ENCODE measurements at regions not wholly inside any gene's neighbourhood (a gene's known extent, or its start where the extent isn't known, plus 50 kb on each side); places are given as distances from the start of the nearest gene placed in this dataset.
A peak's percentile ranks its signal among the peaks of the same experiment; 100 is the strongest.

- Histone ChIP-seq H3K27me3 (no peaks in the 10 kb centered on the region), H3K9me3 (no peaks in the 10 kb centered on the region), H3K36me3 (no peaks in the 10 kb centered on the region), H3K4me3 (ENCODE audit: low read depth, low read length) (peak overlapping the region; percentile 50), H3K4me1 (peaks cover under 1% of the 10 kb centered on the region; the same call in 1 of the 2 replicates)
- TF ChIP-seq, protein P1, sequence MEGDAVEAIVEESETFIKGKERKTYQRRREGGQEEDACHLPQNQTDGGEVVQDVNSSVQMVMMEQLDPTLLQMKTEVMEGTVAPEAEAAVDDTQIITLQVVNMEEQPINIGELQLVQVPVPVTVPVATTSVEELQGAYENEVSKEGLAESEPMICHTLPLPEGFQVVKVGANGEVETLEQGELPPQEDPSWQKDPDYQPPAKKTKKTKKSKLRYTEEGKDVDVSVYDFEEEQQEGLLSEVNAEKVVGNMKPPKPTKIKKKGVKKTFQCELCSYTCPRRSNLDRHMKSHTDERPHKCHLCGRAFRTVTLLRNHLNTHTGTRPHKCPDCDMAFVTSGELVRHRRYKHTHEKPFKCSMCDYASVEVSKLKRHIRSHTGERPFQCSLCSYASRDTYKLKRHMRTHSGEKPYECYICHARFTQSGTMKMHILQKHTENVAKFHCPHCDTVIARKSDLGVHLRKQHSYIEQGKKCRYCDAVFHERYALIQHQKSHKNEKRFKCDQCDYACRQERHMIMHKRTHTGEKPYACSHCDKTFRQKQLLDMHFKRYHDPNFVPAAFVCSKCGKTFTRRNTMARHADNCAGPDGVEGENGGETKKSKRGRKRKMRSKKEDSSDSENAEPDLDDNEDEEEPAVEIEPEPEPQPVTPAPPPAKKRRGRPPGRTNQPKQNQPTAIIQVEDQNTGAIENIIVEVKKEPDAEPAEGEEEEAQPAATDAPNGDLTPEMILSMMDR (IDR thresholded peaks at IDR 0.05; ENCODE audit: low read depth, low read length) = peak; percentile 93
- peak; percentile 83 for DNase-seq
Observed at GRCh38 chr4:189202182-189202868, 738.3 kb upstream of the FRG1 start.

- no peaks in the 10 kb centered on the region for H3K9me3 ChIP-seq
- peaks cover 4% of the 10 kb centered on the region; the same call in 1 of the 2 replicates for H3K4me1 ChIP-seq
- DNase-seq = no peak
- H3K27me3 ChIP-seq = no peaks in the 10 kb centered on the region
- H3K4me3 ChIP-seq (ENCODE audit: low read depth, low read length) = no peak overlapping the region
- TF ChIP-seq, protein P1 (IDR thresholded peaks at IDR 0.05; ENCODE audit: low read depth, low read length) = no peak
- no peaks in the 10 kb centered on the region for H3K36me3 ChIP-seq
Observed at GRCh38 chr4:189202869-189203271, 737.8 kb upstream of the FRG1 start.

DNA sequence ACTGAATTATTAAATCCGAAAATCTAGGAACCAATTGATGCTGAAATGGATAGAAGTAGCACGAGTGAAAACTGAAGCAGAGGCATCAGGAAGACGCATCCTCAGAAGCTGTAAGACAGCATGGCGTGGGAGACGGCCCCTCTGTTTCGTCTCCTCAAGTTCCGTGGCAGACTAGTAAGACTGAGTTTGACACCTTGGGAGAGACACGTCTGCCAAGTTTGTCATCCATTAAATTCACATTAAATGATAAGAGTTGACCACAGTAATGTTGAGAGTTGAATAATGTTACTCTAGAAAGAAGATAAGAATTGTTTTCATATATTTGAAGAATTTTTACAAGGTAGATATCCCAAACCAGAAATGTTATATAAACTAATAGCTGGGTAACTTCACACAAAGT is 736.1 kb upstream of the FRG1 start:
- no peaks in the 10 kb centered on the region for H3K9me3 ChIP-seq
- H3K4me1 ChIP-seq = peaks cover 4% of the 10 kb centered on the region; the same call in 1 of the 2 replicates
- no peaks in the 10 kb centered on the region for H3K36me3 ChIP-seq
- no peak for DNase-seq
- TF ChIP-seq, protein P1 (IDR thresholded peaks at IDR 0.05; ENCODE audit: low read depth, low read length) = no peak
- no peak overlapping the region for H3K4me3 ChIP-seq (ENCODE audit: low read depth, low read length)
- no peaks in the 10 kb centered on the region for H3K27me3 ChIP-seq

DNA sequence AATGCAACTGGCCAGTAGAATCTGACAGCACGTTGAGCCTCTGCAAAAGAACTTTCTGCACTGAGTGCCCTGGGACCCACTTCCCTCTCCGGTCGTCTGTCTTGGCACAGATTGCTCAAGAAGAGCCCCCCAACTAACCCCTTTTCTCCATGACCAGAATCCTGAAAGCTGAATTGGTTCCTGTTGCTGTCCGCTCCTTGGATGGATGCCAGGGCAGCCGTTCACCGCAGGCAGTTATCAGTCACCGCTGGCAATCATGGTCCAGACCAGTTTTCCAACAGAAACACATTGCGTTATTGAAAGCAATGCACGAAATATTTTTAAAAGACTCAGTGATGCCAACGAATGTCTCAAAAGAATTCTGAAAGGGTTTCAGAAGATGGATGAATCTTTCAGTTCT is 733.7 kb upstream of the FRG1 start:
- peak overlapping the region; percentile 43 for H3K4me3 ChIP-seq (ENCODE audit: low read depth, low read length)
- H3K27me3 ChIP-seq = no peaks in the 10 kb centered on the region
- TF ChIP-seq, protein P1 (IDR thresholded peaks at IDR 0.05; ENCODE audit: low read depth, low read length) = no peak
- H3K36me3 ChIP-seq = no peaks in the 10 kb centered on the region
- peaks cover 4% of the 10 kb centered on the region; the same call in 1 of the 2 replicates for H3K4me1 ChIP-seq
- H3K9me3 ChIP-seq = no peaks in the 10 kb centered on the region
- peak; percentile 73 for DNase-seq

DNA sequence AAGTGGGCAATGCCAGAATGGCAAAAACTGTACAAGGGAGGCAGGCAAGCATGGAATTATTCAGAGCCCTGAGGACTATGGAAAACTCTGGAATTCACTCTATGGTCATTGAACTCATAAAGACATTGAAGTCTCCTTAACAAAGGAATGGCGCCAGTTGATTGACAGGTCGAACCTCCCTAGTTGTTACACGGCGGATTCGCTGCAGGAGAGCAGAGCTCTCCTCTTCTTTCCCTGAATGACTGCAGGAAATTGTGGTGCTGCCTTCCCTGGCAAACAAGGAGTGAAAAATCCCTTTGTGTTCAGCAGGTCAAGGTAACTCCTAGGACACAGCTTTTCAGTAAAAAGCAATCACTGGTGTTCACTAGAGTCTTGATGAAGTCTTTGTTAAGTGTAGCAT is 732.8 kb upstream of the FRG1 start:
- H3K9me3 ChIP-seq = no peaks in the 10 kb centered on the region
- no peaks in the 10 kb centered on the region for H3K36me3 ChIP-seq
- TF ChIP-seq, protein P1 (IDR thresholded peaks at IDR 0.05; ENCODE audit: low read depth, low read length) = no peak
- H3K27me3 ChIP-seq = no peaks in the 10 kb centered on the region
- H3K4me1 ChIP-seq = peaks cover 4% of the 10 kb centered on the region; the same call in 1 of the 2 replicates
- no peak overlapping the region for H3K4me3 ChIP-seq (ENCODE audit: low read depth, low read length)
- no peak for DNase-seq

DNA sequence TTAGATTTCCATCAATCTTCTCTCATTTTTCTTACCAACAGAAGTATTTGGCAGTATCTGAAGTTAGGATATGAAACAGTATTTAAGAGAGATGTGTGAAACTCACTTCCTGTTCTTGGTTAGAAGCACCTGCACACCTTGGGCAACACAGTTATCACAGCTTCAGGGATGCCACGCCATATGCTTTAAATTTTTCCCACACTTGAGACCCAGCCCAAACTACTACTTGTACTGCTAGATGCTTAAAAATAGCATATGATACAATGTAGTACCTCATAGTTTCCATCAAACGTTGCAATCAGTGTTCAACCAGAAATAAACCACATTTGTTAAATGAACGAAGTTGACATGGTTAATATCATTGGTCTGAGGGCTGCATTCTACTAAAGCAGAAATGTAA is 725.1 kb upstream of the FRG1 start:
- DNase-seq = no peak

More for the DNA sequence above, 725.1 kb upstream of the FRG1 start:
- Histone ChIP-seq H3K27me3 (no peaks in the 10 kb centered on the region), H3K9me3 (peaks cover 2% of the 10 kb centered on the region; the same call in 1 of the 2 replicates), H3K36me3 (no peaks in the 10 kb centered on the region), H3K4me3 (ENCODE audit: low read depth, low read length) (no peak overlapping the region), H3K4me1 (no peaks in the 10 kb centered on the region)
- TF ChIP-seq, protein P1 (IDR thresholded peaks at IDR 0.05; ENCODE audit: low read depth, low read length) = no peak
